CD8-positive, alpha-beta memory T cell (primary cell): ENCODE measurements at regions not wholly inside any gene's neighbourhood (a gene's known extent, or its start where the extent isn't known, plus 50 kb on each side); places are given as distances from the start of the nearest gene placed in this dataset.

Experiments
- CTCF ChIA-PET: fragments of 350-600 bp; sonication (Branson Sonifier 250); formaldehyde crosslinking; loops from one replicate; lab custom pipeline; 2021; ENCODE audit warnings: antibody characterized with exemption; lab: Charles Lee
- POLR2A ChIA-PET: fragments of 350-600 bp; sonication (Branson Sonifier 250); formaldehyde crosslinking; loops from one replicate; lab custom pipeline; 2021; ENCODE audit warnings: antibody characterized with exemption; lab: Charles Lee
- DNase-seq, 5 donors: peaks; one replicate each; pipeline versions ENCODE4 v3.0.0 to v3.0.0-alpha.2; 2020 to 2022; ENCODE audit warnings: mixed read lengths in 1 of 5
- H3K27ac ChIP-seq: one replicate; pipeline ENCODE4 v1.7.0; 2013; ENCODE audit warnings: low read depth, mild to moderate bottlenecking, low read length, moderate library complexity
- H3K27me3 ChIP-seq: 2 replicates; pipeline ENCODE4 v1.7.0; 2013; ENCODE audit warnings: low read length, mild to moderate bottlenecking; ENCODE audit not compliant: insufficient read depth, poor library complexity, severe bottlenecking
- H3K36me3 ChIP-seq: 2 replicates; pipeline ENCODE4 v1.7.0; 2013; ENCODE audit warnings: mild to moderate bottlenecking, low read length, moderate library complexity; ENCODE audit not compliant: insufficient read depth
- H3K4me1 ChIP-seq: 2 replicates; pipeline ENCODE4 v1.7.0; 2013; ENCODE audit warnings: mild to moderate bottlenecking, low read length, moderate library complexity; ENCODE audit not compliant: insufficient read depth
- H3K4me3 ChIP-seq: 2 replicates; pipeline ENCODE4 v1.7.0; 2013; ENCODE audit warnings: mild to moderate bottlenecking, low read length
- H3K9me3 ChIP-seq: 2 replicates; pipeline ENCODE4 v1.7.0; 2013; ENCODE audit warnings: mild to moderate bottlenecking, low read length
- H3K27ac Mint-ChIP-seq, 8 donors: one replicate each; pipeline ENCODE4 v1.8.0; 2020 to 2021; ENCODE audit warnings: mixed read lengths in 8 of 8, mild to moderate bottlenecking in 6 of 8, inconsistent platforms in 3 of 8, moderate library complexity in 3 of 8
- H3K27me3 Mint-ChIP-seq, 2 donors: one replicate each; pipeline ENCODE4 v1.8.0; 2020 to 2021; ENCODE audit warnings: mixed read lengths in 2 of 2, mild to moderate bottlenecking in 1 of 2, moderate library complexity in 1 of 2
- H3K36me3 Mint-ChIP-seq, 3 donors: one replicate each; pipeline ENCODE4 v1.8.0; 2020 to 2021; ENCODE audit warnings: mixed read lengths in 3 of 3, inconsistent platforms in 1 of 3, mild to moderate bottlenecking in 1 of 3
- H3K4me1 Mint-ChIP-seq, 3 donors: one replicate each; pipeline ENCODE4 v1.8.0; 2020 to 2021; ENCODE audit warnings: mixed read lengths in 3 of 3, inconsistent platforms in 1 of 3, mild to moderate bottlenecking in 1 of 3
- H3K4me3 Mint-ChIP-seq, 7 donors: one replicate each; pipeline ENCODE4 v1.8.0; 2020 to 2021; ENCODE audit warnings: mixed read lengths in 7 of 7, mild to moderate bottlenecking in 6 of 7, moderate library complexity in 4 of 7, inconsistent platforms in 2 of 7
- H3K9me3 Mint-ChIP-seq, 5 donors: one replicate each; pipeline ENCODE4 v1.8.0; 2020 to 2022; ENCODE audit warnings: mixed read lengths in 5 of 5, mild to moderate bottlenecking in 3 of 5, moderate library complexity in 2 of 5, inconsistent platforms in 1 of 5

- H3K4me1 Mint-ChIP-seq = no peaks in the 10 kb centered on the region
- Histone ChIP-seq H3K36me3 (no peaks in the 10 kb centered on the region), H3K27ac (no peak overlapping the region), H3K4me3 (no peak overlapping the region), H3K9me3 (no peaks in the 10 kb centered on the region), H3K4me1 (no peaks in the 10 kb centered on the region), H3K27me3 (no peaks in the 10 kb centered on the region)
- H3K36me3 Mint-ChIP-seq = no peaks in the 10 kb centered on the region
- ChIA-PET CTCF (no interaction called here), POLR2A (no interaction called here)
- H3K27me3 Mint-ChIP-seq = peaks cover 0 to 7% of the 10 kb centered on the region in 2 donors
- DNase-seq = no peak
- no peaks in the 10 kb centered on the region for H3K9me3 Mint-ChIP-seq
- H3K27ac Mint-ChIP-seq = no peak overlapping the region
- H3K4me3 Mint-ChIP-seq = no peak overlapping the region
Observed at GRCh38 chr2:145070703-145071102, 550.8 kb upstream of the ZEB2 start.

- H3K4me3 ChIP-seq = no peak overlapping the region
- no peak for DNase-seq
- no peaks in the 10 kb centered on the region for H3K27me3 ChIP-seq
- no peaks in the 10 kb centered on the region for H3K4me1 ChIP-seq
- Mint-ChIP-seq H3K4me1 (no peaks in the 10 kb centered on the region), H3K9me3 (no peaks in the 10 kb centered on the region), H3K27me3 (peaks cover 1 to 8% of the 10 kb centered on the region in 2 donors), H3K27ac (no peak overlapping the region), H3K36me3 (no peaks in the 10 kb centered on the region), H3K4me3 (no peak overlapping the region)
- H3K27ac ChIP-seq = no peak overlapping the region
- H3K9me3 ChIP-seq = no peaks in the 10 kb centered on the region
- H3K36me3 ChIP-seq = no peaks in the 10 kb centered on the region
- CTCF ChIA-PET = no interaction called here
- POLR2A ChIA-PET = no interaction called here
Observed at GRCh38 chr2:145068509-145068908, 548.6 kb upstream of the ZEB2 start.

- ChIA-PET CTCF (interaction anchor here (0.6 kb wide), 1 partner anchor 787 kb away, joined by 4 read pairs; no protein-coding TSS in a partner anchor), POLR2A (no interaction called here)
- no peaks in the 10 kb centered on the region for H3K4me1 Mint-ChIP-seq
- DNase-seq = no peak
- no peak overlapping the region for H3K4me3 ChIP-seq
- no peak overlapping the region for H3K27ac ChIP-seq
- H3K36me3 ChIP-seq = no peaks in the 10 kb centered on the region
- H3K4me3 Mint-ChIP-seq = no peak overlapping the region
- no peaks in the 10 kb centered on the region for H3K9me3 ChIP-seq
- no peaks in the 10 kb centered on the region for H3K27me3 ChIP-seq
- no peak overlapping the region for H3K27ac Mint-ChIP-seq
- peaks cover 4 to 8% of the 10 kb centered on the region in 2 donors for H3K27me3 Mint-ChIP-seq
- H3K9me3 Mint-ChIP-seq = no peaks in the 10 kb centered on the region
- H3K36me3 Mint-ChIP-seq = no peaks in the 10 kb centered on the region
- H3K4me1 ChIP-seq = no peaks in the 10 kb centered on the region
Observed at GRCh38 chr2:145067549-145068030, 547.7 kb upstream of the ZEB2 start.

DNA sequence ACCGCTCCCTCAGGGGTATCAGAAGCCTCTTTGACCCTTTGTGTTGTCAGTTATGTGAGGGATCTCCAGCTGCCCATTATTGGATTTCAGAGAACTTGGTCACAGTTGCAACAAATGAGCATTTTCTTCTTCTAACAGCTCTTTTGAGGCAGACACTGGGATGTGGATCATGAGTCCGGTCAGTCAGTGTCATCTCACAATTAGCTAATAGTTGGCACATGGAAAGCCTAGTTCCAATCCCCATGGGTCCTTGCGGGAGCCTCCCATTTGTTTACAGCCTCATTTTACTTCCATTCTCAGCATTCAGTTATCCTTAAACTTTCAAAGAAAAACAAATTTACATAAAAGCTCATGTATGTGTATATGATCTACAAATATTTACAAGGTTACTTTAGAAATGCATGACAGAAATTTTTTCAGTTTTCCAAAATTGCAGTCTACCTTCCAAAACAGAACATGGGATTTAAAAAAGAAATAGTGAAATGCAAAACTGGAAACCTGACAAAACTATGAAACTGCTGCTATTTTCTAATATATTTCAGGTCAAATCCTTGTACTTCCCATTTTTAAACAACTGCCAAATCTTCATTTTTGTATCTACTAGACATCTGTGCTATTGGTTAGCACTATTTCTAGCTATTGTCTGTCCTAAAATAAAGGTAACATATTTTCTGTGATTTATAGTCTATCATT lies 547.1 kb upstream of the ZEB2 start:
- no peaks in the 10 kb centered on the region for H3K4me1 ChIP-seq
- CTCF ChIA-PET = interaction anchor here (0.6 kb wide), 1 partner anchor 786 kb away, joined by 4 read pairs; no protein-coding TSS in a partner anchor

GRCh38 chr2:145066151-145066661 lies 546.3 kb upstream of the ZEB2 start:
- no peaks in the 10 kb centered on the region for H3K4me1 Mint-ChIP-seq
- no peak overlapping the region for H3K27ac ChIP-seq
- no peaks in the 10 kb centered on the region for H3K9me3 Mint-ChIP-seq
- no peaks in the 10 kb centered on the region for H3K27me3 ChIP-seq
- H3K4me3 Mint-ChIP-seq = no peak overlapping the region
- H3K36me3 Mint-ChIP-seq = no peaks in the 10 kb centered on the region
- H3K27me3 Mint-ChIP-seq = peaks cover 4 to 8% of the 10 kb centered on the region in 2 donors
- H3K9me3 ChIP-seq = no peaks in the 10 kb centered on the region
- POLR2A ChIA-PET = no interaction called here
- H3K36me3 ChIP-seq = no peaks in the 10 kb centered on the region
- H3K4me3 ChIP-seq = no peak overlapping the region
- H3K27ac Mint-ChIP-seq = no peak overlapping the region
- CTCF ChIA-PET = no interaction called here
- H3K4me1 ChIP-seq = no peaks in the 10 kb centered on the region
- DNase-seq = no peak

More for the DNA sequence above, 547.1 kb upstream of the ZEB2 start:
- Mint-ChIP-seq H3K27me3 (peaks cover 4 to 8% of the 10 kb centered on the region in 2 donors), H3K4me3 (no peak overlapping the region), H3K36me3 (no peaks in the 10 kb centered on the region), H3K9me3 (no peaks in the 10 kb centered on the region), H3K4me1 (no peaks in the 10 kb centered on the region), H3K27ac (no peak overlapping the region)
- Histone ChIP-seq H3K36me3 (no peaks in the 10 kb centered on the region), H3K9me3 (no peaks in the 10 kb centered on the region), H3K27me3 (no peaks in the 10 kb centered on the region), H3K4me3 (no peak overlapping the region), H3K27ac (no peak overlapping the region)
- POLR2A ChIA-PET = no interaction called here
- no peak for DNase-seq

DNA sequence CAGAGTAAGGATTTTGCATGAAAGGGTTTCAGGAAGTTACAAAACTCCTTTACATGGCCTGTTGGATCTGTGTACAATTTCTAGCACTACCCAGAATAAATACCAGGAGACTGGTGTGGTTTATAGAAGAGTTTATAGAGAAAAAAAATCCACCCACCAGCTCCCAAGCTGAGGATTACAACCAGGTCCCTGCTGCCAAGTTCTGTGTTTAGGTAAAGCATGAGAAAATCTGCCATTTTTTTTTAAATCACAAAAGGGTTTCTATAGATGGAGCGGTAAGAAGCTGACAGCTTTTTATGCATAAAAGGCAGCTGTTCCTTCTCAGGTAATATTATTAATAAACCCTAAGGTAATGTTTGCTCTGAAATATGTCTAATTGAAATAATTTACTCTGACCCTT lies 545.4 kb upstream of the ZEB2 start:
- ChIA-PET CTCF (no interaction called here), POLR2A (no interaction called here)
- Histone ChIP-seq H3K4me1 (no peaks in the 10 kb centered on the region), H3K36me3 (no peaks in the 10 kb centered on the region), H3K9me3 (no peaks in the 10 kb centered on the region), H3K27me3 (no peaks in the 10 kb centered on the region), H3K4me3 (no peak overlapping the region), H3K27ac (no peak overlapping the region)
- H3K36me3 Mint-ChIP-seq = no peaks in the 10 kb centered on the region
- H3K4me1 Mint-ChIP-seq = no peaks in the 10 kb centered on the region
- H3K27me3 Mint-ChIP-seq = peaks cover 4 to 8% of the 10 kb centered on the region in 2 donors
- DNase-seq = no peak
- H3K4me3 Mint-ChIP-seq = no peak overlapping the region
- no peak overlapping the region for H3K27ac Mint-ChIP-seq
- no peaks in the 10 kb centered on the region for H3K9me3 Mint-ChIP-seq

GRCh38 chr2:145064511-145064910 lies 544.6 kb upstream of the ZEB2 start:
- ChIA-PET CTCF (no interaction called here), POLR2A (no interaction called here)
- no peak overlapping the region for H3K27ac ChIP-seq
- no peak overlapping the region for H3K4me3 ChIP-seq
- no peak for DNase-seq
- Mint-ChIP-seq H3K9me3 (no peaks in the 10 kb centered on the region), H3K36me3 (no peaks in the 10 kb centered on the region), H3K4me1 (no peaks in the 10 kb centered on the region), H3K27me3 (peaks cover 4 to 8% of the 10 kb centered on the region in 2 donors), H3K4me3 (no peak overlapping the region), H3K27ac (no peak overlapping the region)
- H3K9me3 ChIP-seq = no peaks in the 10 kb centered on the region
- no peaks in the 10 kb centered on the region for H3K4me1 ChIP-seq
- H3K27me3 ChIP-seq = no peaks in the 10 kb centered on the region
- no peaks in the 10 kb centered on the region for H3K36me3 ChIP-seq

- Mint-ChIP-seq H3K27ac (no peak overlapping the region), H3K27me3 (peaks cover 3 to 4% of the 10 kb centered on the region in 2 donors), H3K36me3 (no peaks in the 10 kb centered on the region), H3K9me3 (peaks cover 0 to 2% (median 0%) of the 10 kb centered on the region in 5 donors), H3K4me1 (no peaks in the 10 kb centered on the region), H3K4me3 (no peak overlapping the region)
- no peak for DNase-seq
- Histone ChIP-seq H3K36me3 (no peaks in the 10 kb centered on the region), H3K4me1 (no peaks in the 10 kb centered on the region), H3K27ac (no peak overlapping the region), H3K27me3 (no peaks in the 10 kb centered on the region), H3K9me3 (no peaks in the 10 kb centered on the region), H3K4me3 (no peak overlapping the region)
- ChIA-PET POLR2A (no interaction called here), CTCF (no interaction called here)
Observed at GRCh38 chr2:145060876-145061275, 541.0 kb upstream of the ZEB2 start.
